ENCODE measurements at regions not wholly inside any gene's neighbourhood (a gene's known extent, or its start where the extent isn't known, plus 50 kb on each side); places are given as distances from the start of the nearest gene placed in this dataset.

GRCh38 chr6:22921828-22922227 is 352.5 kb downstream of the HDGFL1 start:
- no peak for TF ChIP-seq ZNF239 (tag by site-specific recombination; IDR thresholded peaks at IDR 0.05)
- no peak for TF ChIP-seq ZNF639 (tag by site-specific recombination; IDR thresholded peaks at IDR 0.05)
- no peak for TF ChIP-seq WT1 (tag by site-specific recombination; IDR thresholded peaks at IDR 0.05)
- TF ChIP-seq CTCF (tag by site-specific recombination; IDR thresholded peaks at IDR 0.05): no peak
- no peak for TF ChIP-seq ZNF404 (tag by site-specific recombination; IDR thresholded peaks at IDR 0.05)
- TF ChIP-seq ZFP3 (tag by site-specific recombination; IDR thresholded peaks at IDR 0.05; ENCODE audit: low read depth): no peak
- TF ChIP-seq GFI1B (tag by site-specific recombination; IDR thresholded peaks at IDR 0.05): no peak
- TF ChIP-seq ZNF560 (tag by site-specific recombination; IDR thresholded peaks at IDR 0.05; ENCODE audit: borderline replicate concordance): no peak
- no peak for TF ChIP-seq ZNF785 (tag by site-specific recombination; IDR thresholded peaks at IDR 0.05)
- TF ChIP-seq ZBTB26 (tag by site-specific recombination; optimal IDR thresholded peaks at IDR 0.05): no peak
